LNCaP clone FGC (cell line): ENCODE measurements at regions not wholly inside any gene's neighbourhood (a gene's known extent, or its start where the extent isn't known, plus 50 kb on each side); places are given as distances from the start of the nearest gene placed in this dataset.

Source experiments
- DNase-seq: peaks from one replicate; pipeline ENCODE4 v3.0.0-alpha.2; 2011; ENCODE audit warnings: low read depth
- H3K4me3 ChIP-seq: 2 replicates; pipeline ENCODE4 v1.5.1; 2011; ENCODE audit warnings: mild to moderate bottlenecking, low read depth, low read length, control low read depth
- TF ChIP-seq, protein P1 (sequence below): IDR thresholded peaks from 2 replicates; pipeline ENCODE4 v1.5.1; 2012; ENCODE audit warnings: mild to moderate bottlenecking; ENCODE audit not compliant: control insufficient read depth, insufficient read depth; ENCODE audit errors: extremely low read depth

DNA sequence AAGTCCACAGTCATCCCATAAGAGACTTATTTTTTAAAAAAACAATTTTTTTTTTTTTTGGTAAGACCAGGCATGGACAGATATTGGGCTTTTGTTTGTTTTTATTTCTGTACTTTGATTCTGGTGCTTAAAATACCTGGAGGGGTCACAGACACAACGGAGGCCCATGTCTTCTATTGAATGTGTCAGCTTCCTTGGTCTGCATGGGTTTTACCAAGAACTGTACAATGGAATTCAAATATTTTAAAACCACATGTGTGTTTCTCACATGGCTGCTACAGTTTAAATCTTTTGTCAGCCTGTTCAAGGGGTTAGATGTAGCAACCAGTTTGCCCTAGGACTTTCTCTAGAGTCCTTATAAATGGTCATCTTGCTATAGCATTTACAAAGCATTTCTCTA lies 139.8 kb downstream of the SOX4 start:
- DNase-seq, result no peak
- H3K4me3 ChIP-seq, result no peak overlapping the region
- TF ChIP-seq, protein P1, sequence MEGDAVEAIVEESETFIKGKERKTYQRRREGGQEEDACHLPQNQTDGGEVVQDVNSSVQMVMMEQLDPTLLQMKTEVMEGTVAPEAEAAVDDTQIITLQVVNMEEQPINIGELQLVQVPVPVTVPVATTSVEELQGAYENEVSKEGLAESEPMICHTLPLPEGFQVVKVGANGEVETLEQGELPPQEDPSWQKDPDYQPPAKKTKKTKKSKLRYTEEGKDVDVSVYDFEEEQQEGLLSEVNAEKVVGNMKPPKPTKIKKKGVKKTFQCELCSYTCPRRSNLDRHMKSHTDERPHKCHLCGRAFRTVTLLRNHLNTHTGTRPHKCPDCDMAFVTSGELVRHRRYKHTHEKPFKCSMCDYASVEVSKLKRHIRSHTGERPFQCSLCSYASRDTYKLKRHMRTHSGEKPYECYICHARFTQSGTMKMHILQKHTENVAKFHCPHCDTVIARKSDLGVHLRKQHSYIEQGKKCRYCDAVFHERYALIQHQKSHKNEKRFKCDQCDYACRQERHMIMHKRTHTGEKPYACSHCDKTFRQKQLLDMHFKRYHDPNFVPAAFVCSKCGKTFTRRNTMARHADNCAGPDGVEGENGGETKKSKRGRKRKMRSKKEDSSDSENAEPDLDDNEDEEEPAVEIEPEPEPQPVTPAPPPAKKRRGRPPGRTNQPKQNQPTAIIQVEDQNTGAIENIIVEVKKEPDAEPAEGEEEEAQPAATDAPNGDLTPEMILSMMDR, result no peak

DNA sequence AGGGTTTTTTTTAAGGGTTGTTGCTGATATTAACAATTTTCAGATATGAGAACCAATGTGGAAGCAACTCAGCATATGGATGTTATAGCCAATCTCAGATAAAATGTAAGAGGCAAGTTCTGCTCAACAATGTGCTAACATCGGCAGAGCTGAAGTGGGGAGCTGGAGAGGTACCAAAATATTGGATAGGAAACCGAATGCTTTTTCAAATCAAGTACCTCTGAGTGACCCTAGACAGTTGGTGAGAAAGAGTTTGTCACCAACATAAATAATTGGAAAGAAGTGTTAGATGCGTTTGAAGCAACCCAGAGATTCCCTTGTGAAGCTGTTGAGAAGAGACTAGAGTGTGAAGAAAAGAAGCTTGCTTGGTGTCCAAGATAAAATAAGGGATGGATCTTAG lies 140.7 kb downstream of the SOX4 start:
- no peak for DNase-seq
- H3K4me3 ChIP-seq, result no peak overlapping the region
- TF ChIP-seq, protein P1, result no peak

DNA sequence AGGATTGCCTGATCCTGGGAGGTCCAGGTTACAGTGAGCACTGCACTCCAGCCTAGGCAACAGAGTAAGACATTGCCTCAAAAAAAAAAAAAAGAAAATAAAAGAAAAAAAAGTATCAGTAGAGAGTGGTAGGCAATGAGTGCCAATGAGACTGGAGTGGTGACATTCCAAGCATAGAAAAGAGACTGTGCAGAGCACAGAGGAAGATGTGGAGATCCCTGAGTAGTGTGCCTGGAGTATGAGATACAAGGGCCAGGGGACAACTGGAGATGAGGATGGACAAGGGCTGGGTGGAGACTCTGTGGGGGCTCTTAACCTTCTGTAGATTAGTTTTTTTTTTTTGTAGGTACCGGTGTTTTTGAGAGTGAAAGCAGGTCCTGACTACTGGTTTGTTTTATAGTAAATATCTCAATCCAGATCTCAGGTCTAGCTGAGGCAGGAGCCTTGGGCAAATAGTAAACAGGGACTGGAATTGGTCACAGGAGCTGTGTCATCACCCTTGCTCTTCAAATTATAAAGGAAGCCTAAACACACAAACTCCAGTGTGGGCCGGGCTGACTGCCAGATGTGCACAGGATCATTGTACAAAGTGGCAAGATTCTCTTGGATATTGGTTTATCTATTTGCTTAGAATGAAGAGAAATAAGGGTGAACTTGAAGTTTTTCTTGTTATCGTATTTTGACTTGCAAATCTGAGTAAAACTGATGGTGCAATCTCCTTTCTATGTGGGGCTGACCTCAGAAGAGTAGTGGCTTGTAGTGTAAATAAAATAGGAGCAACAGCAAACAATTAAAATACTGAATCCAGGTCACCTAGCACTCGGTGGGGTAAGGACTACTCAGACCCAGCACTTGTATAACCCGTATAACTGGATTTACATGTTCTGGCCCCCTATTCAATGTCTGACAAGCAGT lies 144.9 kb downstream of the SOX4 start:
- peak; percentile 97 for DNase-seq
- H3K4me3 ChIP-seq, result peak overlapping the region; percentile 41

DNA sequence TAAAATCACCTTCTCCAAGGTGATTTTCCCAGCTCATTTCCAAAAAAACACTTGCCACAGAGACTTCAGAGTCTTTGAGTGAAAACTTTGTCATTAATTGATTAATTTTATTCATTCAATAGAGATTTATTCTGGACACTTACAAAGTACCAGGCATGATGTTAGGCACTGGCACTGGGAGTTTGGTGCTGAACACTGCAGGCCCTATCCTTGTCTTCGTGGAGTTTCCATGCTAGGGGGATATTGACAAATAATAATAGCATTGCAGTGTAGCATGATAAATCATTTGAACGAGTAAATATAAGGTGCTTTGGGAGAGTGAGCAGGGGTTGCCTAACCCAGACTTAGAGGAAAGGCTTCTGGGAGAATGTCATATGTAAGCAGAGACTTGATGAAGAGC lies 145.7 kb downstream of the SOX4 start:
- DNase-seq, result no peak
- no peak overlapping the region for H3K4me3 ChIP-seq
- TF ChIP-seq, protein P1, result no peak

More for the DNA sequence above, 144.9 kb downstream of the SOX4 start:
- TF ChIP-seq, protein P1, result no peak

DNA sequence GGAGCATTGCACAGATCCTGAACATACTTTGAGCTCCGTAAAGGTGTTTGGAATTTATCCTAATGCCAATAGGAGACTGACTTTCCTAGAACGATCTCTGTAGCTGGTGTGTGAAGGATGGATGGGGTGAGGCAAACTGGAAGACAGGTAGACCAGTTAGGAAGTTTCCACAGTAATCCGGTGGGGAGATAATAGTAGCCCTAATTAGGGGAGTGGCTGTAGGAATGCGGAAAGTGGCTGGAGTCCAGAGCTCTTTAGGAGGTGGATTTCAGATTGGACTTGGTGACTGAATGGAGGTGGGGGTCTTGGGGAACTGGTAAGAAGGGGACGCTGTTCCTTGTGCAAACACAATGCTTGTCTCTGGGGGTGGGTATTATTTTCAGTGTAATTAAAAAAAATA lies 146.3 kb downstream of the SOX4 start:
- TF ChIP-seq, protein P1, result no peak
- no peak for DNase-seq
- no peak overlapping the region for H3K4me3 ChIP-seq

DNA sequence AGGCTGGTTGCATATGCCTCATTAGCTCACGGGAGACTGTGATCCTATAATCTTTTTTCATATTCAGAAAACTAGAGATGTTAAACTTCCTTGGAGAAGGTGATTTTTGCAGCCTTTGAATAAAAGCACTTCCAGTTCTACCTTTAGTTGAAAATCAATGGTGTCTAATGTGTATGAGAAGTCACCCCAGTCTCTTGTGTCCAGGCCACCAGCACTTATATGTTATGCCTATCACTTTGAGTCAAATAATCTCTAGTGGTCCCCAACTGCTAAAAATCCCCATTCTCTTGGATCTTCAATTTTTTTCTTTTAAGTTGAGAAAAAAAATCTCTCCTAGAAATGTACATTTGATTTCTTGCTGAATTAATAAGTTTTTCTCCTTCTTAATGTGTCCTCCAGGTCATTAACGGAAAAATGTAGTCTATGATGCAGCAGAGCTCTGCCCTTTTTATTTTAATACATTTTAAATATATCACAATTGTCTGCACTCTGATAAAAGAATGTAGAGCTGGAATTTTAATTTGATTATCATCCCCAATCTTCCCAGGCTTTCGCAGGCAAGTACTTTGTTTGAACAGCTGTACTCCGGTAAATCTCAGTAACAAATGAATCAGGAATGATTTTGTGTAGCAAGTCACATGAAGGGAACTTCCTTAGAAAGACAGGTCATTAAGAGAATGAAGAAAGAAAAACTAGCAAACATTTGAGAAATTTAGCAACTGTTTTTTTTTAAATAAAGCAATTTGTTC lies 147.0 kb downstream of the SOX4 start:
- TF ChIP-seq, protein P1, result no peak
- no peak overlapping the region for H3K4me3 ChIP-seq
- peak; percentile 63 for DNase-seq
